MM.1S (cell line): ENCODE measurements at regions not wholly inside any gene's neighbourhood (a gene's known extent, or its start where the extent isn't known, plus 50 kb on each side); places are given as distances from the start of the nearest gene placed in this dataset.
"Not testable (repeated sequence)": the region's sequence is repeated elsewhere in the genome, so short reads cannot be mapped to it uniquely, and the experiment has no call there.

Experiments used
- EZH2 ChIP-seq: fragments of 300-600 bp; sonication (generic); optimal IDR thresholded peaks from 2 replicates; pipeline ENCODE3; 2017; ENCODE audit warnings: low read depth, mild to moderate bottlenecking, antibody characterized with exemption, low read length, mixed read lengths
- EZH2phosphoT487 ChIP-seq: fragments of 300-600 bp; sonication (generic); IDR thresholded peaks from 2 replicates; pipeline ENCODE4 v1.6.1; 2018; ENCODE audit warnings: antibody characterized with exemption, low read length
- TF ChIP-seq, protein P1 (sequence below): fragments of 300-600 bp; sonication (generic); IDR thresholded peaks from 2 replicates; pipeline ENCODE4 v1.5.1; 2016; ENCODE audit warnings: antibody characterized with exemption, low read length, mixed read lengths

DNA sequence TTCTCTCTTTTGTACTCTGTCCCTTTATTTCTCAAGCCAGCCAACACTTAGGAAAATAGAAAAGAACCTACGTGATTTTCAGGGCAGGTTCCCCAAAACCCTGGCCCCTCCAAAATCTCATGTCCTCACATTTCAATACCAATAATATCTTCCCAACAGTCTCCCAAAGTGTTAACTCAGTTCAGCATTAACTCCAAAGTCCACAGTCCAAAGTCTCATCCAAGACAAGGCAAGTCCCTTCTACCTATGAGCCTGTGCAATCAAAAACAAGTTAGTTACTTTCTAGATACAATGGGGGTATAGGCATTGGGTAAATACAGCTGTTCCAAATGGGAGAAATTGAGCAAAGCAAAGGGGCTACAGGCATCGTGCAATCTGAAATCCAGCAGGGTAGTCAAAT lies 64.9 kb upstream of the ANO5 start:
- TF ChIP-seq, protein P1, sequence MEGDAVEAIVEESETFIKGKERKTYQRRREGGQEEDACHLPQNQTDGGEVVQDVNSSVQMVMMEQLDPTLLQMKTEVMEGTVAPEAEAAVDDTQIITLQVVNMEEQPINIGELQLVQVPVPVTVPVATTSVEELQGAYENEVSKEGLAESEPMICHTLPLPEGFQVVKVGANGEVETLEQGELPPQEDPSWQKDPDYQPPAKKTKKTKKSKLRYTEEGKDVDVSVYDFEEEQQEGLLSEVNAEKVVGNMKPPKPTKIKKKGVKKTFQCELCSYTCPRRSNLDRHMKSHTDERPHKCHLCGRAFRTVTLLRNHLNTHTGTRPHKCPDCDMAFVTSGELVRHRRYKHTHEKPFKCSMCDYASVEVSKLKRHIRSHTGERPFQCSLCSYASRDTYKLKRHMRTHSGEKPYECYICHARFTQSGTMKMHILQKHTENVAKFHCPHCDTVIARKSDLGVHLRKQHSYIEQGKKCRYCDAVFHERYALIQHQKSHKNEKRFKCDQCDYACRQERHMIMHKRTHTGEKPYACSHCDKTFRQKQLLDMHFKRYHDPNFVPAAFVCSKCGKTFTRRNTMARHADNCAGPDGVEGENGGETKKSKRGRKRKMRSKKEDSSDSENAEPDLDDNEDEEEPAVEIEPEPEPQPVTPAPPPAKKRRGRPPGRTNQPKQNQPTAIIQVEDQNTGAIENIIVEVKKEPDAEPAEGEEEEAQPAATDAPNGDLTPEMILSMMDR, result not testable (repeated sequence)
- not testable (repeated sequence) for TF ChIP-seq EZH2, EZH2phosphoT487
